Activated CD4-positive, alpha-beta T cell treated with anti-CD3 and anti-CD28 coated beads for 1 hour (primary cell): ENCODE measurements at regions not wholly inside any gene's neighbourhood (a gene's known extent, or its start where the extent isn't known, plus 50 kb on each side); places are given as distances from the start of the nearest gene placed in this dataset.
"Not testable (repeated sequence)": the region's sequence is repeated elsewhere in the genome, so short reads cannot be mapped to it uniquely, and the experiment has no call there.

Source experiments
- DNase-seq: peaks from one replicate; pipeline ENCODE4 v3.0.0-alpha.2; 2020

- no peak for DNase-seq
These were observed 679.4 kb upstream of the USP24 start for GRCh38 chr1:55894521-55894920.

- no peak for DNase-seq
These were observed 678.0 kb upstream of the USP24 start for GRCh38 chr1:55893155-55893554.

- DNase-seq = no peak
These were observed 673.6 kb upstream of the USP24 start for GRCh38 chr1:55888685-55889317.

- DNase-seq = no peak
These were observed 671.9 kb upstream of the USP24 start for GRCh38 chr1:55886856-55887712.

DNA sequence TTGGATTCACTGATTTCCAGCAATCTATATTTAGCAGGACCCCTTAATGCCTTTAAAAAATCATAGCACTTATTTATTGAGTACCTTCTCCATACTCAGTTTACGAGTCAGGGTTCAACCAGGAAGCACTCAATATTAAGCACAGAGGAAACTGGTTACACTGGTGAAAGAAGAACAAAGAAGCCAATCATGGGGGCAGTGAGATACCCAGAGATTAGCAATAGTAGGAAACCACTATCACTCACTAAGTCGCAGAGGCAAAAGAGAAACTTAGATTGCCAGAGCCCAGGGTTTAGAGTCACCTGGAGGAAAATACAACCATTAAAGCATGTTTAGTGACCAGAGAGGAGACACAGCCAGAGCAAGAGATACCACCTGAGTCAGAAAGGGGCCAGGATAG is 670.5 kb upstream of the USP24 start:
- DNase-seq = no peak

GRCh38 chr1:55882931-55883330 is 667.8 kb upstream of the USP24 start:
- no peak for DNase-seq

- no peak for DNase-seq
These were observed 664.2 kb upstream of the USP24 start for GRCh38 chr1:55879346-55879745.

DNA sequence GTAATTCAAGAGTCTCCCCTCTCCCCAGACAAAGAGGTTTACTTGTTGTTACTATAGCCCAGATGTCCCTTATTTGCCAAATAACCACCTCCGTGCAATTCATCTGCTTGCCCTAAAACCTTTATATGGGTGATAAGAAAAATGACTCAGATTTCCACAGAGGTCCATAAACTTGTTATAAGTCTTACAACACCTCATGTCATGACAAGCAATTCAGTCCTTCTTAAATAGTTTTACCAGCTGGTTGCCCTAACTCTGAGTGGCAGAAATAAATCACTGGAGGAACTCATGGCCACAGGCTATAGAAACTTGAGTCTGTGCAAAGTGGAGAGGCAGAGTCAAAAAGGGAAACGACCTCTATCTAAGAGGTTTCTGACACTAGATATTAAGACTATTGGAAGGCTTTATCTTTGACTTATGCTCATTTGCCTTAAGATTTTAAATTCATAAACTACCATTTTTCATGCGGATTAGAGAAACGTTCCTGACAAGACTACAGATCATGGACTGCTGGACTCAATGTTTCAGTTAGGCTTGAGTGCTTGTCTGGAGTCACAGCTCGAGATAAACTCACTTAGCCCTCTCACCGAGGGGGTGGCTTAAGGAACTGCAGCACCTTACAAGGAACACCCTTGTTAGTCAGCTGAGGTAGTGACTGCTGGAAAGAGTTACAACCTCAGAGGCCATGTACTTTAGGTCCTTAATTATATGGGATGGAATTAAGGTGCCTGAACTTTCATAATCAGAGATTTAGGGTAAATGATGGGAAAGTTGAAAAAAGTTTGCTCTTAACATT is 662.5 kb upstream of the USP24 start:
- no peak for DNase-seq

DNA sequence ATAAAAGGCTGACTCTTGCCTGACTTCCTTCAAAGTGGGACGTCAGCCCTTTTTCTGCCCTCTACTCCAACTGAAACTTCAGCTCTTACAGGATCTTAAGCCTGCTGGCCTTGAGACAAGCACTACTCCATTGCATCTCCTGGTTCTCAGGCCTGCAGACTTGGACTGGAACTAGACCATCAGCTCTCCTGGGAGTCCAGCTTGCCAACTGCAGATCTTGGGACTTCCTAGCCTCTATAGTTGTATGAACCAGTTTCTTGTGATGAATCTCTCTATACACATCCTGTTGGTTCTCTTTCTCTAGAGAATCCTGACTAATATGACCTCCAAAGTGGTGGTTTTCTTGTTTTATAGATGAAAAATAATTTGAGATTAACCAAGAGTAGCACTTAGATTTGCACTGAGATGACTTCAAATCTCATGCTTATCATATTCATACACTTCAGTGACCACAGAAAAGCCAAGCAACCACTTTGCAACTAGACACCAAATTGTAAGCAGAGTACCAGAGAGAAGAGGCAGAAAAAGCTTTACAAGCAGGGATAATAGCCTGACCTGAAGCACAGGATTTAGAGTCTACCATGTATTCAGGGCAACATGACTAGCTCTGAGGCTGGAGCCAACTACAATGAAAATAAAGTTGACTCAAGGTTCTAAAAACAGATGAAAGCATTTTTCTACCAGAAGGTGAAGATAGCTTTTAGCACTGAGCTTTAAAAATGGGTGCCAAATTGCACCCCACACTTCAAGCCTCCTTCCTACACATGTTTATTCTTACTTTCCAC is 661.3 kb upstream of the USP24 start:
- no peak for DNase-seq

- DNase-seq = no peak
These were observed 654.9 kb upstream of the USP24 start for GRCh38 chr1:55870106-55870505.

DNA sequence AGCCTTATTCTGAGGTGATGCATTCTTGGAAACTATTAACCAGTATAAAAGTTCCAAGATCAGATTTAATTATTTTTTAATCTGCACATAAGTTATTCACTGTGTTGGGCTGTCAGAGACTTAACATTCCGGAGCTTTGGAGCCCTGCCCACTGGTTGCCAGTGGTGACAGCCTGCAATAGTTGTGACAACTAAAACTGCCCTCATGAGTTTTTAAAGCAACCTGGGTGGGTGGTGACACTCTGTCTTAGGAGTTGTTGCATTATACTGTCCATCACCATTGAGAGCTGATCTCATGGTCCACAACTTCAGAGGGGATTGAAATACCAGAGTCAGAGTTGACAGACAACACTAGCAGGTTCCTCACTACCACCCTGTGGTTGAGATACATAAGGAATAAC is 653.9 kb upstream of the USP24 start:
- DNase-seq = no peak

DNA sequence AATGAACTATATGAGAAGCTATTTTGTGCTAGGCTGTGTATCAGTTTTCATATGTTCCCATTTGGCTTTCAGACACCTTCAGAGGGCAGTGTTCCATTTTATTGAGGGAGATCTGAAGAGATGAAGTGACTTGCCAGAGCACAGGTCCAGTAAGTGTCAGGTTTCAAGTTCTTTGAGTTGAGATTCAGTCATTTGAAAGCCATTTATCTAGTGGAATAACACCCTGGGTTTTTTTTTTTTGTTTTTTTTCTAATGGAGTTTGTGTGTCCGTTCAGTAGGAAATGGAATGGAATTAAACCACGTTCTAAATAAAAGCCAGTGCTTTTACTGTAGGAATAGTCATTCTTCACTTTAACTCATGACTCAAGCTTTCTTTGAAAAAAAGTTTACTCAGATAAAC is 652.9 kb upstream of the USP24 start:
- DNase-seq = no peak

GRCh38 chr1:55867304-55867843 is 652.2 kb upstream of the USP24 start:
- DNase-seq = no peak

- not testable (repeated sequence) for DNase-seq
These were observed 650.6 kb upstream of the USP24 start for GRCh38 chr1:55865778-55866177.

DNA sequence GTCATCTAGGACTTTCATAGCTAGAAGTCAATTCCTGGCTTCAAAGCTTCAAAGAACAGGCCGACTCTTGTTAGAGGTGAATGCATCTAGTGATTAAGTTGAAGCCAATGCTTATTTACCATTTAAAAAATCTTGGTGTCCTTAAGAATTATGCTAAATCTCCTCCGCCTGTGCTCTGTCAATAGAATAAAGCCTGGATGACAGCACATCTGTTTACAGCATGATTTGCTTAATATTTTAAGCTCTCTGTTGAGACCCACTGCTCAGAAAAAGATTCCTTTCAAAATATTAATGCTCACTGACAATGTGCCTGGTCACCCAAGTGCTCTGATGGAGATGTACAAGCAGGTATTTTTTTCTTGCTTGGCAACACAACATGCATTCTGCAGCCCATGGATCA is 649.1 kb upstream of the USP24 start:
- DNase-seq = no peak

DNA sequence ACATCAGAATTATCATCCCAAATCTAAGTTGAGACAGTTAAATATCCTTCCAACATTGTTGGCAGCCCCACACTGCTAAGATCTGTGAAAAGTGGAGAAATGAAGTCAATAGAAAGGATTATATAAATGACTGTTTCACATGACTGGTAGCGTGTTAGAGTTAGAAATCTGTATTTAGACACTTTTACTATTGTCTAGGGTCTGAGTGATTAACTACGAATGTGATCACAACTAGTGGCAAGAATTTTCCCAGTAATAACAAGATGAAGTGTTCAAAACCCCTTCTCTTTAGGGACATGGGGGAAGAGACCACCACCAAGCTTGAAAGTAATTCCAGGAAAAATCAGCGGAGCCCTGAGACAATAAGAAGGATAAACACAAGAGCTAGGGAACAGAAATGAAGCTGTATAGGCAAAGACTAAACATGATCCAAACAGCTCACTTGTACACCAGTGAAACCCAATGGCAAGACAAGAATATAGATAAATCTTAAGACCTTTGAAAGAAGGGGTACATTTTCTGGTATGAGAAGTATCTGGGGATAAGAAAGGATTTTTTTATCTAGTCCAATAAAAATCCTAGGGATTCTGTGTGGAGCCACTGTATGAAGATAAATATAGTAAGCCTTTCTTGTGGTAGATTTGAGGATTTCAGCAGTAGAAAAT is 646.6 kb upstream of the USP24 start:
- no peak for DNase-seq

GRCh38 chr1:55860798-55861519 is 645.8 kb upstream of the USP24 start:
- no peak for DNase-seq

- no peak for DNase-seq
These were observed 645.2 kb upstream of the USP24 start for GRCh38 chr1:55860326-55860725.

- no peak for DNase-seq
These were observed 639.7 kb upstream of the USP24 start for GRCh38 chr1:55854911-55855310.

DNA sequence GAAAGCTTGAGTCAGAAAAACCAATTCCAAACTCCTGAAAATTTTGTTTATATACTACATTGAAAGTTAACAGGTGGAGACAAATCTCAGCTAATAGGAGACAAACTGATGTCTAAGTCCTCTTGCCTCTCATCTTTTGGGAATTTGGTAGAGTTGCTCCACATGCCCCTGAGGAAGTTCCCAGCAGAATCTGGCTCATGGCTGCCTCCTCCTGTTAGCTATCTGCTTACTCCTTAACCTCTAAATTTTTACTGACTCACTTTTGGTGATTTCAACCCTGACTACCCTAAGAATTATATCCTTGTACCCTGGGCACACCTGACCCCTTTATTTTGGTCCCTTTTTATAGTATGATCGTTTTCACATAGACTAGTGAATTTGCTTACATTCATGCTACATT is 633.7 kb upstream of the USP24 start:
- no peak for DNase-seq

GRCh38 chr1:55846051-55846450 is 630.9 kb upstream of the USP24 start:
- DNase-seq = no peak
